Activated naive CD4-positive, alpha-beta T cell treated with anti-CD3 and anti-CD28 coated beads, Interleukin-2, amount 50 U/mL, for 72 hours (primary cell): ENCODE measurements at regions not wholly inside any gene's neighbourhood (a gene's known extent, or its start where the extent isn't known, plus 50 kb on each side); places are given as distances from the start of the nearest gene placed in this dataset.
"Not testable (repeated sequence)": the region's sequence is repeated elsewhere in the genome, so short reads cannot be mapped to it uniquely, and the experiment has no call there.

Experiments used
- ATAC-seq, 2 donors: fragments of 150-1000 bp; cut with Tn5 transposase; 2 replicates each; pipeline ENCODE4 v1.10.0; 2021; ENCODE audit warnings: mild to moderate bottlenecking in 2 of 2, moderate library complexity in 2 of 2
- DNase-seq, 2 donors: peaks; one replicate each; pipeline ENCODE4 v3.0.0; 2021 to 2022; ENCODE audit warnings: low spot score in 2 of 2
- H3K27ac Mint-ChIP-seq, 2 donors: one replicate each; pipeline ENCODE4 v1.8.0; 2022; ENCODE audit warnings: mild to moderate bottlenecking in 2 of 2, mixed read lengths in 2 of 2
- H3K36me3 Mint-ChIP-seq, 2 donors: one replicate each; pipeline ENCODE4 v1.8.0; 2022; ENCODE audit warnings: mixed read lengths in 2 of 2
- H3K9me3 Mint-ChIP-seq, 2 donors: one replicate each; pipeline ENCODE4 v1.8.0; 2022; ENCODE audit warnings: mixed read lengths in 2 of 2

DNA sequence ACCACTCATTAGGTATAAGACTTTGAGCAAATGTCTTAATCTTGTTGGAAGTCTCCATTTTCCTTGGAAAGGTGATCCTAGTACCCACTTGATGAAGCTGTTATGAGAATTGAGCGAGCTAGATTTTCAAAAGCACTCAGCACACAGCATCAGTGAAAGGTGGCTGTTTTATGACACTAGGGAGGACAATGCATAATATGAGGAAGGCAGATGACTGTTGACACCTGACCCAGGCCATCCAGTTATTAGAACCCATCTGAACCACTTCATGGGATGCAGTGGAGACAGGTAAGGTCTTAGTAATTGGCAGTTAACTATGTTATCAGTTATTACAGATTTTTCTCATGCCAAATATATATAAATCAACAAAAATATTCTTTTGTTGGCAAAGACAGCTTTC is 369.9 kb upstream of the PDE3A start:
- Mint-ChIP-seq H3K9me3 (peaks cover 12 to 15% of the 10 kb centered on the region in 2 donors), H3K36me3 (no peaks in the 10 kb centered on the region), H3K27ac (no peak overlapping the region)
- no peak for ATAC-seq
- no peak for DNase-seq

DNA sequence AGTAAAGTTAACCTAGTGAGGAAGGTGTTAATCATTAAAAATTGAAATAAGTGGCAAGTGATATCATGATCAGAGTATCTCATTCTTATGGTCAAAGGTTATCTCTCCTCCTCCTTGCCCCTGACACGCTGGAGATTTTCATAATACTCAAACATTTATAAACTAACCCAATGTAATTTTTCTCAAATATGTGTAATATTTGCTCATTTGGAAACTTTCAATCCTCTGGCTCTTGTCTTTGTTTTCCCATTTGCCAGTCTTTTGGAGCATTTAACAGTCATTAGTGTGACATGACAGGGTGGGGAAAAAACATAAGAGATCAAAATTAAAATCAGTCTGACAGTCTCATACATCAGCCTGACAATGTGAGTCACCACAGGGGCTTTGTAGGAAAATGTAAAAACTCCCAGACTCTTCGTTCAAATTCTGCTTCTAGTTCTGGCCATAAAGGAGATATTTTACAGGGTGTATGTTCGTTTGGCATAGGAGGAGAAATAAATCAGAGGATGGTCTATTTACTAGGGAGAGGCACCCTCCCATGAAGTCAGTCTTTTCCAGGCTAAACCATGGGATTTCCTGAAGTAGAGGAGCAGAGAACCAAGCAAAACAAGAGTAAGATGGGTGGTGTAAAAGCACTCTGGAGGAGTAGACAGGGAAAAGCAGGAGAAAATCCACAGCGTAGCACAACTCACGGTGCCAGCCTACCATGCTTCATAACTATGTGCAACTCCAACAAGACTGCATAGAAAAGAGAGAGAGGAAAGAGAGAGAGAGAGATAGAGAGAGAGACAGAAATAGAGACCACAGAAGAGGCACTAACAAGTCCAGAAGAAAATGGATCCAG is 369.2 kb upstream of the PDE3A start:
- Mint-ChIP-seq H3K36me3 (no peaks in the 10 kb centered on the region), H3K27ac (no peak overlapping the region), H3K9me3 (peaks cover 8 to 10% of the 10 kb centered on the region in 2 donors)
- no peak for DNase-seq
- ATAC-seq = no peak

DNA sequence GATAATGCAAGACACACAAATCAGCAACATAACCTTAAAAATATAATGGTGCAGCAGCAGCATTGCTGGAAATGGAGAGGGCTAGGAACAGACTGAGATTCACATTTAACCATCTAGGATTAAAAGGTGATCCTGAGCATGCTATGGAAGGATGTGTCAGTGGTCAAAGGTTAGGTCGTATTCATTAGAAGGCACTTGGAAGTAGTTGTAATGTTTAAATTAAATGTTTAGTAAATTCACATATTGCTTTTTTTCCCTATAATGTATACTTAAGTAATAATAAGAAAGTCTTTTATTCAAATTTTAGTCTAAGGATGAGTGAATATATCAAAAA is 368.6 kb upstream of the PDE3A start:
- ATAC-seq = no peak
- no peak for DNase-seq
- Mint-ChIP-seq H3K9me3 (peaks cover 8 to 10% of the 10 kb centered on the region in 2 donors), H3K36me3 (no peaks in the 10 kb centered on the region), H3K27ac (no peak overlapping the region)

DNA sequence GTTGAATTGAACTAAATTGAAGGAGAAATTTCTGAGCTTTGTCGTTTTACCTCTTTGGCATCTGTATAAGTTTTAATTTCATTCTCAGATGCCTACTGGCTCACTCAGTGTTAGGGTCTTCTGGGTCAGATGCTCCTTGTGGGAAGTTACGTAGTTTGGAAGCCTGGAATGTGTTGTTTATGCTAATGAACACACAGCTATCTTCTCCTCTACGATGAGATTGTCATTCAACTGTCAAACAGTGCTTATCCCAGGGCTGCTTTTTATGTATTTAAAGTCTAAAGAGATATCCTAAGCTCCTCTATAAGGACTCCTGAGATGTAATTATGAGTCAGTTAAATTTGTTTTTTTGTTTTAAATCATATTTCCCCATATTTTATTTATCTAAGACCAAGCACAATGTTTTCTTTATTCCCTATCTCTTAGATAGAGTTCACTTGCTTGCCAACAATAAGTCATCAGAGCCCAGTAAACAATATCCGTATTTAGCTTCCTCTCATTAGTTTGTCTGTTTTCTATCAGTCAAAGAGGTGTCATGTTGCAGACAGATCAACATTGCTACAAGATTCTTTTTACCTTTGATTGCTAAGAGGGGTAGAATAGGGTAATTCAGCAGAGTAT is 368.0 kb upstream of the PDE3A start:
- DNase-seq (no peak), ATAC-seq (no peak)
- Mint-ChIP-seq H3K27ac (no peak overlapping the region), H3K9me3 (peaks cover 8 to 10% of the 10 kb centered on the region in 2 donors), H3K36me3 (no peaks in the 10 kb centered on the region)

DNA sequence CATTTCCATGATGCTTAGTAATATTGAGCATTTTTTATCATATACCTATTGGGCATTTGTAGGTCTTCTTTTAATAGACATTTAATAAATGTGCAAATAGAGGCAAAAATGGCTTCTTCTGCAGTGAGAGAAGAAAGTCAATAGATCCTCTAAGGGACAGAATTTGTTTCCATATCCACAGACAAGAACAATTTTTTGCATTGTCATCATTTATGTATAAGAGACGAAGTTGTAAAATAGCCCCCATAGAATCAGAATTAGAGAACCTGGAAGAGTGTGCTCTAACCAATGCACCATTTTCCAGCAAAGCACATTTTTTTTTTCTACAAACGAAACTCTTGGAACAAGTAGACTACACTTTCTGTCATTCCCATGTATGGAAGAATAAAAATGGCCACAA is 365.1 kb upstream of the PDE3A start:
- Mint-ChIP-seq H3K9me3 (peaks cover 8 to 11% of the 10 kb centered on the region in 2 donors), H3K36me3 (no peaks in the 10 kb centered on the region), H3K27ac (no peak overlapping the region)
- ATAC-seq (no peak), DNase-seq (no peak)

DNA sequence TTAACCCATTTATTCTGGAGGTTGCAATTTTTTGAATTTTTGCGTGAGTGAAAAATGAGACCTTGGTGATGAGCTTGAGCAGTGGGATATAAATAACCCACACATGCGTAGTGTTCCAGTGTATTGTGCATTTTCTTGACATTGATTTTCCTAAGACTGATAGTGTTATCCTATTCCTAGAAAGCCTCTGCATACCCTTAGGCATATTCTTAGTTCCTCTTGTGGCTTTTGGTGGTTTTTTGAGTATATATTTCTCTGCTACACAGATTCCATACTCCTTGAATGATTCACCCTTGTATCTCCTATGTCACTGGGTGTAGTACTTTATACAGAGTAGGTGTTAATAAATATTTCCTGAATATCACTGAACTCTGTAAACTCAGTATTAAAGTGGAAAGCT is 363.4 kb upstream of the PDE3A start:
- no peak for ATAC-seq
- H3K27ac Mint-ChIP-seq = no peak overlapping the region
- H3K9me3 Mint-ChIP-seq = peaks cover 4 to 17% of the 10 kb centered on the region in 2 donors
- peaks cover 0 to 5% of the 10 kb centered on the region in 2 donors for H3K36me3 Mint-ChIP-seq
- DNase-seq = no peak

DNA sequence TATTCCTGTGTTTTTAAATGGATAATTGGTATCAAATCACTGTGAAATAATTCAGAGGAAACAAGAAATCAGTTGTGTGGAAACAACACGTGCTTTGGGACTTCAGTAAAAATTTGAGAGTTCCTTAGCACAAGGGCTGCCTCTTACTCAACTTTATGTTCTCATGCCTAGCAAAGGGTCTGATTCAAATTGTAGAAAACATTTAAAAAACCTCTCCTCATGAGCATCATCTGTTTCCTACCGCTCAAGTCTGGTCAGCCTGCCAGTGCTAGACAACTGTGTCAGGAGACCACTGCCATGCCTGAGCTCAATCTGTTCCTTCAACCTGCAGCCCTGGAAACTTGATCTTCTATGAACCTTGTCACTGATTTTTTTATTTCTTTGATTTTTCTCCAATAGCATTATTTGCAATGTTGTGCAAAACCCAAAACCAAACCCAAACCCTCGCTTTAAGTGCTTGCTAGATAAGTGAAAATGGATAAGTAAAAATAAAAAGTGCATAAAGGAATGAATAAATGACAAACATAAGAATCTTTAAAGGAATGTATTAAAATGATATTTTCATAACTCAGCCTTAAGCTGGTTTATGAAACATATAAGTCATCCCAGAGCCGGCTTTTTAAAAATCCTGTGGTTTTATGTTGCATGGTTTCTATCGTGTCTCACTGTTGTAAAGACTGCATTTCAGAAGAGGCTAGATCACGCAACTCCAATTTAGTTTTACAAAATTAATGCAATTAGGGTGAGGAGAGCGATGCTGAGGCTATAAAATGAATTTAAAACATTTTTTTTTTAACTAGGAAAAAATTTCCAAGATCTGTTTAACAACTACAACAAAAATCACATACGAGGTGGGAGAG is 361.2 kb upstream of the PDE3A start:
- ATAC-seq = no peak
- Mint-ChIP-seq H3K36me3 (peaks cover 5 to 6% of the 10 kb centered on the region in 2 donors), H3K27ac (no peak overlapping the region), H3K9me3 (peaks cover 9 to 21% of the 10 kb centered on the region in 2 donors)
- DNase-seq = no peak

DNA sequence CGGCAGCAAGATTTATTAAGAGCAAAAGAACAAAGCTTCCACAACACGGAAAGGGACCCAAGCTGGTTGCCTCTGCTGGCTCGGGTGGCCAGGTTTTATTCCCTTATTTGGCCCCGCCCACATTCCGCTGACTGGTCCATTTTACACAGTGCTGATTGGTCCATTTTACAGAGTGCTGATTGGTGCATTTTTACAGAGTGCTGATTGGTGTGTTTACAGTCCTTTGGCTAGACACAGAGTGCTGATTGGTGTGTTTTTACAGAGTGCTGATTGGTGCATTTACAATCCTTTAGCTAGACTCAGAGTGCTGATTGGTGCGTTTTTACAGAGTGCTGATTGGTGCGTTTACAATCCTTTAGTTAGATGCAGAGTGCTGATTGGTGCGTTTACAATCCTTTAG is 358.4 kb upstream of the PDE3A start:
- H3K9me3 Mint-ChIP-seq = peaks cover 9 to 17% of the 10 kb centered on the region in 2 donors
- not testable (repeated sequence) for DNase-seq, H3K36me3 Mint-ChIP-seq, H3K27ac Mint-ChIP-seq, ATAC-seq

DNA sequence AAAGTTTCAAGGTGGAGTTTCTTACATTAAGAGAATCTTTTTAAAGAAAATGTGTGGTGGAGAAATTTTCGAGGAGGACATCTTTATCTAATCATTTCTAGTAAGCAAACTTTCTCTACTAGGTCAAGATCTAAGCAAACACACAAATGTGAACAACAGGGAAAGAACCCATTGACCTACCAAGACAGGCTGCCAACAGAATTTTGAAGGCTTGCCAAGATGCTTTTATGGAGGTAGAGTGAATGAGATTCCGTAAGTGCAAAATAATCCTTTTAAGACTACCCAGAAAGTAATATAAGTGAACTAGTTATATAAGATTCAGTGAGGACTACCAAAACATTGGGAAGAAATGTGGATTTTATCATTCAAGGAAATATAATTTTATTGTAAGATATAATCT is 357.1 kb upstream of the PDE3A start:
- ATAC-seq (no peak), DNase-seq (no peak)
- Mint-ChIP-seq H3K27ac (no peak overlapping the region), H3K36me3 (peaks cover 5 to 6% of the 10 kb centered on the region in 2 donors), H3K9me3 (peaks cover 9 to 17% of the 10 kb centered on the region in 2 donors)

DNA sequence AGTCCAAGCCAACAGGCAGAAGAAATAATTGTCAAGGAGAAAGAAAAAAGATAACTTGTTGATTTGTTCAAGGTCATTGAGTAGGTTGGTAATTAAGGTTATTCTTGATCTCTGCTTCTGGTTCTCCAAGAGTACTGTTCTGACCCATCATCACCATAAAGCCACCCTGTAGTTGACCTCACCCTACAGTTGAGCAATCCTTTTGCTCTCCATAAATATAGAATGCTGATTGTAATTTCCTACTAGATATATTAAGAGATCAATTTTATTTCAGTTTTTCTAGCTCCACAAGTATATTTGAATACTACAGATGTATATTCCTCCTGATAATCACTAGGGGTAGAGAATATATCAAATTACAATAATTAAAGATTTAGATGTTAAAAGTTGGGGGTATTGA is 350.5 kb upstream of the PDE3A start:
- no peaks in the 10 kb centered on the region for H3K36me3 Mint-ChIP-seq
- DNase-seq = no peak
- no peak for ATAC-seq
- no peak overlapping the region for H3K27ac Mint-ChIP-seq
- no peaks in the 10 kb centered on the region for H3K9me3 Mint-ChIP-seq

DNA sequence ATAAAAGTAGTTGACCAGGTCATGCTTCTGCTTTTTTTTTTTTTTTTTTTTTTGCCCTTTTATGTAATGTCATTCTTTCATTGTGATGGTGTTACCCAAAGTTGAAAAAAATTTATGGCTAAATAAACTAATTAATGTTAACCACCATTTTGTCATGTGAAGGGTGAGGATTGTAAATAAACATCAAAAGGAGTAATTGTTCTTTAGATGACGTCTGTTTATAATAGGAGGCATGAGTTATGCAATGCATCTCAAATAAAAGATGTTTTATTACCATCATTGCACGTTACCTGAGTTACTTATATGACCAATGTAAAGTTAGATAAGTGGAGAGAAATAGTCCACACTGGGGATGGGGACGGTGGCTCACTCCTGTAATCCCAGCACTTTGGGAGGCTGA is 349.9 kb upstream of the PDE3A start:
- ATAC-seq (no peak), DNase-seq (no peak)
- H3K36me3 Mint-ChIP-seq = no peaks in the 10 kb centered on the region
- H3K27ac Mint-ChIP-seq = no peak overlapping the region
- no peaks in the 10 kb centered on the region for H3K9me3 Mint-ChIP-seq

DNA sequence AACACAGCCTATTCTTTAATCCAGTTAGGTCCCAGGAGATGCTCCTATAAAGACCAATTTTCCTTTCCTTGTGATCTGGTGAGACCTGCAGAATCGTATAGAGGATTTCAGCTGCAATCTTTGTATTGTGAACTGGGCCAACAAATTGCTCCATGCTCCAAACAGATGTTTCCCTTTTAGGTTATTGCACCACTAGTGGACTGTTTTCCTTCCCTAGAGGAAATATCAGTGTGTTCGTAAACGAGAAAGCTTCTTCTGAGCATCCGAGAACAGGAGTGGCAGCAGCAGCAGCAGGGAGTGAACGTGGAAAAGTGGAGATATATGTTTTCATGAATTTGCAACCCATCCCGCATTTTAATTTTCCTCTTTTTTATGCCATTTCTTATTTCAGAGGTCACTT is 344.1 kb upstream of the PDE3A start:
- Mint-ChIP-seq H3K9me3 (peaks cover 4 to 7% of the 10 kb centered on the region in 2 donors), H3K36me3 (no peaks in the 10 kb centered on the region), H3K27ac (no peak overlapping the region)
- ATAC-seq = no peak
- DNase-seq = no peak

DNA sequence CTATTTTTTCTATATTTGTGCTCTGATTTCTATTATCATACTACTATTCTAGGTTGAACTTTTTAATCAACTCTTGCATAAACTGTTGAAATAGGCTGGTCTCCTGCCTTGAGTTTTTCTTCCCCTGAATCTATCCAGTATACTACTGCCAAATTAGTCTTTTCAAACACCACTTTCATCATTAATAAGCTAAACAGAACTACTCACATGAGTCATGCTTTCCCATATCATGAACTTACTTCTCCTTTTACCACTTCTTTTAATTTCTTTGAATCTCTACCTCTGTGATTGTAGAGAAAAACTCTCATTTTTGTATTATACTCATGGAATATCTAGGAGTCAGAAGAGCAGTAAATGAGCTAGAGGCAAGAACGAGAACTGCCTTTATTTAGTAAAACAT is 340.3 kb upstream of the PDE3A start:
- no peak overlapping the region for H3K27ac Mint-ChIP-seq
- no peaks in the 10 kb centered on the region for H3K36me3 Mint-ChIP-seq
- H3K9me3 Mint-ChIP-seq = peaks cover 8 to 11% of the 10 kb centered on the region in 2 donors
- ATAC-seq (no peak), DNase-seq (no peak)

DNA sequence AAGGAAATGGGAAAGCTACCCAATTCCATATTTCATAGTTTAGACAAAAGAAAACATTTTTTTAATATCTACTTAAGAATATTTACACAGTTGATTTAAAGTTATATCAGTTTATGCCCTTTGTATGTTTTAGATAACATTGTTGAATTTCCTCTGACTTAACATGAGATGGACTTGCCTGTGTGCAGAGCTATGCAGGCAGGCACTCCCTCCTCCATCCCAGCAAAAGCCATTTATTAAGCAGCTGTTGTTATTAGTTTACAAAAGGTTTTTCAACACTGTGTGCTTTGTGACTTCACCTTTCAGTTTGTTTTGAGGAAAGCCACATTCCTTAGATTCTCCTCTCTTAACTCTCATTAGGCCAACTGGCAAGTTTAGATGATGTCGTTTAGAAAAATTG is 337.5 kb upstream of the PDE3A start:
- no peak for DNase-seq
- Mint-ChIP-seq H3K9me3 (peaks cover 8 to 11% of the 10 kb centered on the region in 2 donors), H3K27ac (no peak overlapping the region), H3K36me3 (no peaks in the 10 kb centered on the region)
- no peak for ATAC-seq

DNA sequence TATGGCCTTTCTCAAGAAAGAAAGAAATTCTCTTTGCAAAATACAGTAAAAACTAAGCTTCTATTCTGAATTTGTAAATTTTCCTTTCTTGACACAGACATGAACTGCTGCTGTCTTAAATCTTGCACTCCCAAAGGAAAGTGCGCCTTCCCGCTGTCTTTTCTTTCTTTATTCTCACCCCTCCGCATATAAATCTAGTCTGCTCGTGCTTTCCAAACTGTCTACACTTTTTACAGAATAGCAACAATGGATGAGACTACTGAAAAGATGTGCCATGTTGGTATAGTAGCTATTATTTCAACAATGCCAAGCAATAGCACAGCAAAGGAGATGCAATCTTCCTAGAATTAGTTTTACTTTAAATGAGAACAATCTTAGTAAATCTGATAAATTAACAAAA is 328.8 kb upstream of the PDE3A start:
- H3K9me3 Mint-ChIP-seq = peaks cover 0 to 5% of the 10 kb centered on the region in 2 donors
- no peak overlapping the region for H3K27ac Mint-ChIP-seq
- H3K36me3 Mint-ChIP-seq = no peaks in the 10 kb centered on the region
- ATAC-seq = no peak
- no peak for DNase-seq

DNA sequence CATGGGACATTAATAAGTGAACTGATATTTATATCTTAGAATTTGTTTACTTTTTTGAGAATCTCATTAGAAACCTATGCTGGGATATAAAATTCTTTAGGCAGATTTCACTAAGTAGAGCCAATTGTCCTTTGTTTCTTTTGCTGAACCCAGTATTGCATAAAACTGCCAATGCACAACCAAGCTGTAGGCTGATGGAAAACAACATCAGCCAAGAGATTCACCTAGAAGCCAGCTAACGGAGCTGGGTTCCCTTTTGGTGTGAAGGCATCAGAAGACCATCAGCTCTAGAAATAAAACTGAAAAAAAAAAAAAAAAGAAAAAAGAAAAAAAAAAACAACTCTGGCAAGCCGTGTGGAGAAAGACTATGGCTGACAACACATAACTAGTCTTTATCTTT is 328.2 kb upstream of the PDE3A start:
- H3K27ac Mint-ChIP-seq = no peak overlapping the region
- no peaks in the 10 kb centered on the region for H3K36me3 Mint-ChIP-seq
- H3K9me3 Mint-ChIP-seq = peaks cover 0 to 5% of the 10 kb centered on the region in 2 donors
- ATAC-seq (no peak), DNase-seq (no peak)

DNA sequence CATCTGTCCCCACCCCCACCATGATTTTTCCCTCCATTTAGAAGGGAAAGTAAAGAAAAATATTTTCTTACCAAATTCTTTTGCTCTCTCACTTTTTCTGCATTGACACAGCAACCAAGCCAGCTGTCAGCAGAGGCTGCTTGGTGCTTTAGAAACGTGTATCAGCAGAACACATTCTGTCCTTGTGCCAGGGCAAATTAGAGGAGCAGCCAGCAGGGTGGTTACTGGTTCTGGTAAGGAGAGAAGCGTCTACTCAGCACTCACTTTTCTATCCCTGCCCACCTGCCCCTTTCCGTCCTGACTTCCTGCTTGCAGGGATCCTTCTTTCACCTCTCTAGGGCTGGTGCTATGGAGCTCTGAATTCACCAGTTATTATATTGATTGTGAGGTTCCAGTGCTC is 327.5 kb upstream of the PDE3A start:
- no peaks in the 10 kb centered on the region for H3K36me3 Mint-ChIP-seq
- H3K27ac Mint-ChIP-seq = no peak overlapping the region
- no peak for DNase-seq
- no peak for ATAC-seq
- H3K9me3 Mint-ChIP-seq = peaks cover 0 to 5% of the 10 kb centered on the region in 2 donors
